ENCODE measurements at regions not wholly inside any gene's neighbourhood (a gene's known extent, or its start where the extent isn't known, plus 50 kb on each side); places are given as distances from the start of the nearest gene placed in this dataset.

DNA sequence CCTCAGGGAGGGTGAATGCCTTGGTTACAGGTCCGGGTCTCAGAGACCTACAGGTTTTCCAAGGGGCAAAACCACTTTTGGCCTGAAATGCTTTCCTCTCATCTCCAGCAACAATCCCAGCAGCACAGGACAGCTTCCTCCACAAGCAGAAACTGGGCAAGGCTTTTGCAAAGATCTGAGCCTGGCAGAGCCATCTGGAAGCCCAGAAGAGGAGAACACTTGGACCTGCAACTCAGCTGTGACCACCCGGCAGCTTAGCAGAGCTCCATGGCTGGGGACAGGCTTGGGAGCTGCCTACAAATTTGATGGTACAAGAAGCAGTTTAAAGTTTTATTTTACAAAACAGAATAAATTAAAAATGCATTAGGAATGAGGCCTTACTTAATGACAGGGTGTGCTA is 90.0 kb upstream of the KCND3 start:
- ChIA-PET POLR2A (no interaction called here), CTCF (interaction anchor here (1.1 to 1.3 kb wide), 2 partner anchors 10 to 11 kb away, joined by 3 to 4 read pairs; no protein-coding TSS in a partner anchor)
- no peak for DNase-seq (ENCODE audit: extremely low spot score)
- TF ChIP-seq, protein P1, sequence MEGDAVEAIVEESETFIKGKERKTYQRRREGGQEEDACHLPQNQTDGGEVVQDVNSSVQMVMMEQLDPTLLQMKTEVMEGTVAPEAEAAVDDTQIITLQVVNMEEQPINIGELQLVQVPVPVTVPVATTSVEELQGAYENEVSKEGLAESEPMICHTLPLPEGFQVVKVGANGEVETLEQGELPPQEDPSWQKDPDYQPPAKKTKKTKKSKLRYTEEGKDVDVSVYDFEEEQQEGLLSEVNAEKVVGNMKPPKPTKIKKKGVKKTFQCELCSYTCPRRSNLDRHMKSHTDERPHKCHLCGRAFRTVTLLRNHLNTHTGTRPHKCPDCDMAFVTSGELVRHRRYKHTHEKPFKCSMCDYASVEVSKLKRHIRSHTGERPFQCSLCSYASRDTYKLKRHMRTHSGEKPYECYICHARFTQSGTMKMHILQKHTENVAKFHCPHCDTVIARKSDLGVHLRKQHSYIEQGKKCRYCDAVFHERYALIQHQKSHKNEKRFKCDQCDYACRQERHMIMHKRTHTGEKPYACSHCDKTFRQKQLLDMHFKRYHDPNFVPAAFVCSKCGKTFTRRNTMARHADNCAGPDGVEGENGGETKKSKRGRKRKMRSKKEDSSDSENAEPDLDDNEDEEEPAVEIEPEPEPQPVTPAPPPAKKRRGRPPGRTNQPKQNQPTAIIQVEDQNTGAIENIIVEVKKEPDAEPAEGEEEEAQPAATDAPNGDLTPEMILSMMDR (IDR thresholded peaks at IDR 0.05; ENCODE audit: control extremely low read depth, extremely low read depth, low read depth, missing control alignments) = no peak

DNA sequence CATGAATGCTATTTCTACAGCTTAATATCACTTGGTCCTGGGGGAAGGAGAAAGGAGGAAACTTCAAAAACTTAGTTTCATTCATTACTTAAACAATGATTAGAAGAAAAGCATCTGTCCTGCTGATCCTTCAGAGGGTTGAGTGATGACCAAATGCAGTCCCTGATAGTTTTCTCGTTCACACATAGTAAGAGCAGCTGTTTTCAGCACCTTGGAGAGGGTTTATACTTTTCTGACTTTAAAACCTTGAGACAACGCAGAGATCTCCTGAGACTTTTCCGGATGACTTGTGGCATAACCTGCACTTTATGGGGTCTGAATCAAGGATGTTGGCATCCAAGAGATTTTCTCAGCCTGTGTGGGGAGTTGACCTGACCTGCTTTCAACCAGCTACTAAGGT is 94.0 kb upstream of the KCND3 start:
- CTCF ChIA-PET = interaction anchor here (1.6 kb wide), 1 partner anchor 10 kb away, joined by 3 read pairs; no protein-coding TSS in a partner anchor
- TF ChIP-seq, protein P1 (IDR thresholded peaks at IDR 0.05; ENCODE audit: control extremely low read depth, extremely low read depth, low read depth, missing control alignments) = no peak
- POLR2A ChIA-PET = no interaction called here
- no peak for DNase-seq (ENCODE audit: extremely low spot score)

DNA sequence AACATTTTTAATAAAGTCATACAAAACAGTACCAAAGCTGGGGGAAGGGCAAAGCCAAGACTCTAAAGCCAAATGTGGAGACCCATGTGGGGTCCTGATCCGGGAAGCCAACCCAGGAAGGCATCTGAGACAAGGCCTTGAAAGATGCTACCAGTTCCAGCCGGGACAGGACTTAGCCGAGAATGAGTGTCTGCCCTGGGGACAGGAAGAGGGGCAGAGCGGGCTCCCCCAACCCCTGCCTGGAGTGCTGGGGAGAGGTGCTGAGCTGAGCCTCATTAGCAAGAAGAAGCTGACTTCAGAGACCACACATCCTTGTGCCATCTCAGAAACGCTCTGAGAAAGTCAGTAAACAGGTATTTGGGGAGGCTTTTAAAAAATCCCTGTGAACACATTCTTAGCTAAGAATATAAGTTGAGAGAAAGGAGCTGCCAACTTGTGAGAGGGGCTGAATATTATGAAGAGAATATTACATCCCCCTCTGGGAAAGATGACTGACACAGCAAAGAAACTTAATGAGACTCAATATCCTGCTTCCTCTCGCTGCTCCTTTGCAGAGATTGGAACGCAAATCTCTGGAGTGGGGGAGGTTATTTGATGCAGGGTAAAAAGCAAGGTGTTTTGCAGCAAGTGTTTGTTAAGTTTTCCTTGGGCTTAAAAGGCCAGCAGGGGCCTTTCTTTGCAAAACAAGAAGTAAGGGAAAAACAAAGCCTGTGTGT is 103.3 kb upstream of the KCND3 start:
- TF ChIP-seq, protein P1 (IDR thresholded peaks at IDR 0.05; ENCODE audit: control extremely low read depth, extremely low read depth, low read depth, missing control alignments) = no peak

GRCh38 chr1:112093372-112093694 is 103.9 kb upstream of the KCND3 start:
- TF ChIP-seq, protein P1 (IDR thresholded peaks at IDR 0.05; ENCODE audit: control extremely low read depth, extremely low read depth, low read depth, missing control alignments) = no peak
- DNase-seq (ENCODE audit: extremely low spot score) = no peak
- ChIA-PET CTCF (interaction anchor here (1.1 kb wide), 1 partner anchor 12 kb away, joined by 3 read pairs; no protein-coding TSS in a partner anchor), POLR2A (no interaction called here)

More for the DNA sequence above, 103.3 kb upstream of the KCND3 start:
- ChIA-PET POLR2A (no interaction called here), CTCF (no interaction called here)
- no peak for DNase-seq (ENCODE audit: extremely low spot score)

GRCh38 chr1:112099979-112100378 is 110.5 kb upstream of the KCND3 start:
- ChIA-PET CTCF (no interaction called here), POLR2A (no interaction called here)
- DNase-seq (ENCODE audit: extremely low spot score) = no peak
- TF ChIP-seq, protein P1 (IDR thresholded peaks at IDR 0.05; ENCODE audit: control extremely low read depth, extremely low read depth, low read depth, missing control alignments) = no peak

- no peak for DNase-seq (ENCODE audit: extremely low spot score)
- ChIA-PET CTCF (no interaction called here), POLR2A (no interaction called here)
- TF ChIP-seq, protein P1 (IDR thresholded peaks at IDR 0.05; ENCODE audit: control extremely low read depth, extremely low read depth, low read depth, missing control alignments) = no peak
Measured at GRCh38 chr1:112105557-112105956, 116.1 kb upstream of the KCND3 start.
